HG02970 (cell line): ENCODE measurements at regions not wholly inside any gene's neighbourhood (a gene's known extent, or its start where the extent isn't known, plus 50 kb on each side); places are given as distances from the start of the nearest gene placed in this dataset.
"Not testable (repeated sequence)": the region's sequence is repeated elsewhere in the genome, so short reads cannot be mapped to it uniquely, and the experiment has no call there.

Source experiments
- ATAC-seq: cut with Tn5 transposase; IDR thresholded peaks from one replicate; pipeline ENCODE4 v1.9.1; 2021; ENCODE audit warnings: mild to moderate bottlenecking, moderate library complexity, moderate number of reproducible peaks; ENCODE audit not compliant: unreplicated experiment, low FRiP score

- no peak for ATAC-seq
Measured at GRCh38 chr3:80395023-80395422, 627.2 kb upstream of the ROBO1 start.

GRCh38 chr3:80391573-80391972 lies 623.8 kb upstream of the ROBO1 start:
- no peak for ATAC-seq

GRCh38 chr3:80384811-80385210 lies 617.0 kb upstream of the ROBO1 start:
- no peak for ATAC-seq

- no peak for ATAC-seq
Measured at GRCh38 chr3:80374423-80374822, 606.6 kb upstream of the ROBO1 start.

- ATAC-seq: no peak
Measured at GRCh38 chr3:80368616-80369015, 600.8 kb upstream of the ROBO1 start.

- no peak for ATAC-seq
Measured at GRCh38 chr3:80366808-80367548, 599.2 kb upstream of the ROBO1 start.

GRCh38 chr3:80357761-80358160 lies 590.0 kb upstream of the ROBO1 start:
- ATAC-seq: no peak

- ATAC-seq: no peak
Measured at GRCh38 chr3:80355144-80355543, 587.3 kb upstream of the ROBO1 start.

- ATAC-seq: no peak
Measured at GRCh38 chr3:80351201-80351600, 583.4 kb upstream of the ROBO1 start.

- no peak for ATAC-seq
Measured at GRCh38 chr3:80350771-80351170, 583.0 kb upstream of the ROBO1 start.

- no peak for ATAC-seq
Measured at GRCh38 chr3:80338366-80338765, 570.6 kb upstream of the ROBO1 start.

- ATAC-seq: no peak
Measured at GRCh38 chr3:80334534-80334933, 566.7 kb upstream of the ROBO1 start.

GRCh38 chr3:80331494-80332170 lies 563.8 kb upstream of the ROBO1 start:
- no peak for ATAC-seq

GRCh38 chr3:80314541-80314940 lies 546.7 kb upstream of the ROBO1 start:
- not testable (repeated sequence) for ATAC-seq

- no peak for ATAC-seq
Measured at GRCh38 chr3:80308637-80309036, 540.8 kb upstream of the ROBO1 start.

- ATAC-seq: no peak
Measured at GRCh38 chr3:80307844-80308243, 540.0 kb upstream of the ROBO1 start.

- ATAC-seq: no peak
Measured at GRCh38 chr3:80297720-80298119, 529.9 kb upstream of the ROBO1 start.

- no peak for ATAC-seq
Measured at GRCh38 chr3:80285388-80285787, 517.6 kb upstream of the ROBO1 start.

GRCh38 chr3:80283783-80284182 lies 516.0 kb upstream of the ROBO1 start:
- ATAC-seq: no peak

- no peak for ATAC-seq
Measured at GRCh38 chr3:80278056-80278455, 510.3 kb upstream of the ROBO1 start.

GRCh38 chr3:80275120-80275519 lies 507.3 kb upstream of the ROBO1 start:
- ATAC-seq: no peak

GRCh38 chr3:80263260-80263659 lies 495.5 kb upstream of the ROBO1 start:
- ATAC-seq: no peak
